A673 (cell line): ENCODE measurements at regions not wholly inside any gene's neighbourhood (a gene's known extent, or its start where the extent isn't known, plus 50 kb on each side); places are given as distances from the start of the nearest gene placed in this dataset.

Experiments used
- BruUV-seq: library from RNA; stranded (reverse); fragments of 400-500 nt; replicated peaks from 2 replicates; lab custom pipeline; 2021; lab: Mats Ljungman, UMichigan
- CTCF ChIA-PET: fragments of 300-600 bp; sonication (Branson Sonifier 250); formaldehyde crosslinking; loops from one replicate; lab custom pipeline; 2022; ENCODE audit warnings: antibody characterized with exemption; lab: Charles Lee
- POLR2A ChIA-PET: fragments of 300-600 bp; sonication (Branson Sonifier 250); formaldehyde crosslinking; loops from one replicate; lab custom pipeline; 2022; ENCODE audit warnings: antibody characterized with exemption; ENCODE audit not compliant: low non-redundant PET; lab: Charles Lee
- DNase-seq: peaks from one replicate; pipeline ENCODE4 v3.0.0-alpha.2; 2015; ENCODE audit warnings: low spot score
- H3K27ac ChIP-seq: fragments of 200-600 bp; sonication (generic); 2 replicates; pipeline ENCODE4 v1.5.1; 2016; ENCODE audit warnings: mixed run types, low read depth, mild to moderate bottlenecking, mixed read lengths, antibody characterized with exemption, low read length; ENCODE audit not compliant: poor library complexity, severe bottlenecking
- H3K27me3 ChIP-seq: fragments of 200-600 bp; sonication (generic); replicated peaks from 2 replicates; pipeline ENCODE4 v1.6.1; 2017; ENCODE audit warnings: mixed run types, low read depth, mild to moderate bottlenecking, mixed read lengths, antibody characterized with exemption, low read length; ENCODE audit not compliant: insufficient read depth, poor library complexity
- H3K36me3 ChIP-seq: fragments of 200-600 bp; sonication (generic); 2 replicates; pipeline ENCODE4 v1.6.1; 2016; ENCODE audit warnings: mixed run types, mild to moderate bottlenecking, mixed read lengths, antibody characterized with exemption, low read length; ENCODE audit not compliant: insufficient read depth, poor library complexity, severe bottlenecking
- H3K4me1 ChIP-seq: fragments of 200-600 bp; sonication (generic); 2 replicates; pipeline ENCODE4 v1.6.1; 2017; ENCODE audit warnings: mixed run types, mild to moderate bottlenecking, mixed read lengths, antibody characterized with exemption, low read length; ENCODE audit not compliant: insufficient read depth, poor library complexity, severe bottlenecking
- H3K4me3 ChIP-seq: fragments of 200-600 bp; sonication (generic); 2 replicates; pipeline ENCODE4 v1.5.1; 2016; ENCODE audit warnings: low read depth, mixed run types, mild to moderate bottlenecking, mixed read lengths, low read length; ENCODE audit not compliant: poor library complexity, severe bottlenecking
- H3K9me3 ChIP-seq: fragments of 200-600 bp; sonication (generic); 2 replicates; pipeline ENCODE4 v1.6.1; 2016; ENCODE audit warnings: mixed run types, low read depth, mild to moderate bottlenecking, mixed read lengths, antibody characterized with exemption, low read length; ENCODE audit not compliant: poor library complexity, severe bottlenecking
- CTCF ChIP-seq: fragments of 300-800, 200-600 bp; sonication (generic); conservative IDR thresholded peaks from 2 replicates; pipeline ENCODE4 v1.5.1; 2017; ENCODE audit warnings: low read depth, mild to moderate bottlenecking, antibody characterized with exemption, low read length, moderate library complexity, mixed read lengths
- EZH2 ChIP-seq: fragments of 200-600 bp; sonication (generic); IDR thresholded peaks from 2 replicates; pipeline ENCODE4 v1.6.1; 2017; ENCODE audit warnings: borderline replicate concordance, low read depth, mild to moderate bottlenecking, mixed read lengths, antibody characterized with exemption, low read length; ENCODE audit not compliant: poor library complexity, severe bottlenecking
- intact Hi-C: fragments of 100-400 bp; cut with micrococcal nuclease; formaldehyde crosslinking; loops from one replicate; pipeline ENCODE4 v1.10.0; 2022; ENCODE audit not compliant: unreplicated experiment

GRCh38 chr5:12743582-12743981 lies 839.3 kb upstream of the CTNND2 start:
- Histone ChIP-seq H3K27ac (no peak overlapping the region), H3K9me3 (peaks cover 45% of the 10 kb centered on the region), H3K27me3 (no peaks in the 10 kb centered on the region), H3K4me1 (no peaks in the 10 kb centered on the region), H3K4me3 (no peak overlapping the region), H3K36me3 (no peaks in the 10 kb centered on the region)
- POLR2A ChIA-PET: no interaction called here
- no peak for DNase-seq
- intact Hi-C loops: no loop called here
- TF ChIP-seq CTCF (no peak), EZH2 (no peak)
- CTCF ChIA-PET: no interaction called here
- BruUV-seq: no TSS peak

DNA sequence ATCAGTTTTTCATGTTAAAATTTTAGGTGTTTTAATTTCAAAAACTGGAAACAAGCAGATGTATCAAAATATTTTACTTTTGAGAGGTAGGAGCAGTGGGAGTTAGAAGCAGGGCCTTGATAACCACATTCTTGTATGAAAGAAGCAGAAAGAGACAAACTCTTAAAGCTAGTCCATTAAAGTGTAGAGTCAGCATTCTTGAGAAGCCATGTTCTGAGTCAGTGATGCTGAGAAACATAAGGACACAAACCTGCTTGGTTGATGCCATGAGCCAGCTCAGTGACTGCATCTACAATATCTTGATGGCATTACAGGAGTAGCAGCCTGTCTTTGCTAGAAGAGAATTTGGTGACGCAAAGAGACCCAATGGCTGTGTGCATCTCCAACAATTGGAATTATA lies 826.1 kb upstream of the CTNND2 start:
- no peaks in the 10 kb centered on the region for H3K27me3 ChIP-seq
- no peak for DNase-seq
- intact Hi-C loops: no loop called here
- H3K36me3 ChIP-seq: no peaks in the 10 kb centered on the region
- no TSS peak for BruUV-seq
- TF ChIP-seq CTCF: no peak
- TF ChIP-seq EZH2: no peak
- H3K4me1 ChIP-seq: no peaks in the 10 kb centered on the region
- no peak overlapping the region for H3K4me3 ChIP-seq
- H3K9me3 ChIP-seq: peaks cover 54% of the 10 kb centered on the region
- ChIA-PET CTCF (no interaction called here), POLR2A (no interaction called here)
- H3K27ac ChIP-seq: no peak overlapping the region

DNA sequence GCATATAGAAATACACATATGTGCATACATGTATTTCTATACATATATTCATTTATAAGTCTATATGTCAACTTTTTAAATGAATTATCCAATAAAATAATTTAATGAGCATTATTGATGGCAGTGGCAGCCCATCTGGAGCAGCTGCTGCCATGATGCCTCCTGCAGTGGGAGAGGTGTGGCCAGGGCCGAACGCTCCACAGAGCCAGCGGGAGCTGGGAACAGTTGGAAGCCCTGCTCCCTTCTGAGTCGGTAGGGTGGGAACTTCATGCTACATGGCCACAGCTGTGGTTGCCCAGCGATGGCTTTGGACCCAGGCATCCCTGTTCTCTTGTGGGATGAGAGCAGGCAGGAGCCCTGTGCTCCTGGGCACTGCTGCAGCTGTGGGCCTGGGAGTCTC lies 812.4 kb upstream of the CTNND2 start:
- intact Hi-C loops: no loop called here
- Histone ChIP-seq H3K9me3 (peaks cover 68% of the 10 kb centered on the region), H3K4me1 (no peaks in the 10 kb centered on the region), H3K36me3 (no peaks in the 10 kb centered on the region), H3K27me3 (no peaks in the 10 kb centered on the region), H3K4me3 (no peak overlapping the region), H3K27ac (no peak overlapping the region)
- CTCF ChIA-PET: no interaction called here
- no peak for DNase-seq
- POLR2A ChIA-PET: no interaction called here
- TF ChIP-seq EZH2 (no peak), CTCF (no peak)
- BruUV-seq: no TSS peak
